HT-29 (cell line): ENCODE measurements at regions not wholly inside any gene's neighbourhood (a gene's known extent, or its start where the extent isn't known, plus 50 kb on each side); places are given as distances from the start of the nearest gene placed in this dataset.

Source experiments
- DNase-seq: peaks from one replicate; pipeline ENCODE4 v3.0.0-alpha.2; 2015; ENCODE audit warnings: low spot score

DNA sequence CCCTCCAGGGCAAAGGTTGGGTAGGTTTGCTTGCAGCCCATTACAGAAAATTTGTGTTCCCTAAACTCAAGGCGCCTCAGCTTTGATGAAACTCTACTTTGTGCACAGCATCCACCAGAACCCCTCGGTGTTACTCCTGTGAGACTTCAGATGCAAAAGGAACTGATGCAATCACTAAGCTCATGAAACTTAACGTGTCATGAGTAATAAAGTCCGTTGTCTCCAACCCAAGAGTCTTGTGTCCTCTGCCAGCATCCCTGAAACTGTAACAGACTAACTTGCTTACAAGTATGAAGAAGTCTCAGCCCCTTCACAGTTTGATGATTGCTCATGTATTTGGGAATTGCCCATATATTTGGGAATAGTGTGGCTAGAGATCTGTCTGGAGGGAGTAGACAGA, 74.8 kb upstream of the MARCHF10 start:
- DNase-seq = no peak

DNA sequence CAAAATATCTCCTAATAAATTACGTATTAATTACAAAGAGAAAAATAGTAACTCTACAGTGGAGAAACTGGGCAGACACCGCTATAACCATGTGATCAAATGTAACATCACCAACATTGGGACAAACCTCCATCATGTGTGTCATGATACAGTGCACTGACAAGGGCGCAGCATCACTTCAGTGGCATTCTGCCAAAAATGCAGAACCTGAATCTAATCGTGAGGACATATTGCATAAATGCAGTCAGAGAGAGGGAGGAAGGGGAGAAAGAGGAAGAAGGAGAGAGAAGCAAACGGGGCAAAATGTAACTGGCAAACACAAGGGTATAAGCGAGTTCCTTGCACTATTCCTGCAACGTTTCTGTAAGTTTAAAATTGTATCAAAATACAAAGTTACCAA, 74.2 kb upstream of the MARCHF10 start:
- no peak for DNase-seq

- no peak for DNase-seq
These were observed 72.0 kb upstream of the MARCHF10 start for GRCh38 chr17:62880120-62880519.

- DNase-seq = no peak
These were observed 68.7 kb upstream of the MARCHF10 start for GRCh38 chr17:62876673-62877405.

- DNase-seq = no peak
These were observed 67.9 kb upstream of the MARCHF10 start for GRCh38 chr17:62876063-62876462.

- DNase-seq = no peak
These were observed 67.2 kb upstream of the MARCHF10 start for GRCh38 chr17:62875296-62875695.

DNA sequence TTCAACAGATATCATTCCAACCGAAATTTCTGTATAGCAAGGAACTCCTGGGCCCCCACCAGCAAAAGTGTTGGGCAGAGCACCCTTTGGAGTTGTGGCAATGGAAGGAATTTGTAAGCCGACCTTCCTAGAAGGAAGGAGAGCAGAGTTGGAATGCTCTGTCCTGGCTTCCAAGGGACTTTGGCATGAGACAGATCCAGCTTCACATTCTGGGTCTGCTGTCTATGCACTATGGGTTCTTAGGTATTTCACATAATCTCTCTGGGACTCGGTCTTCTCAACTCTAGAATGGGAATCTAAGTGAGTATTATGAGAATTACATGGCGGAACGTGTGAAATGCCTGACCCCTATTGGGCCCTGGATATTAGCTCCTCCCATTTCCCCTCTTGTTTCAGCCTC, 63.2 kb upstream of the MARCHF10 start:
- DNase-seq = no peak

- no peak for DNase-seq
These were observed 62.4 kb upstream of the MARCHF10 start for GRCh38 chr17:62870552-62870971.

DNA sequence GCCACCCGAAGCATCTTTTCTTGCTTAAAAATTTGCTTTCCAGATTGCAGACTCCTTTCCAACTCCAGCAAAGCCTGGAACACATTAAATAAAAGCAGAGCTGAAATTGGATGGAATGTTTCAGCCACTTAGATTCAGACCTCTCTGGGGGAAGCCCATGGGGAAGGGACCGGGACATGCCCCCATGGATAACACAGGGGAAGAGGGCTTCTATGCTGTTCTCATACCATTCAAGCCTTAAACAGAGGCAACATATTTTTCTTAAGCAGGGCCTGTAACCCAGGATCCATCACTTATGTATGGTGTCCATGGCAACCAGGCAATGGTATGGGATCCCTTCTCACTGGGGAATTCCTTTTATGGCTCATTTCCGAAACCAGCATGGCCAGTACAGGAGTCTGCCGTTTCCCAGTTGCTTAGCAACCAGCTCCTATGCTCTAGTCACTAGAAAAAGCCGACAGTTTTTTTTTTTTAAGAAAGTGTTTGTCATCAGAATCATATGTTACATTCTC, 62.0 kb upstream of the MARCHF10 start:
- peak; percentile 28 for DNase-seq

DNA sequence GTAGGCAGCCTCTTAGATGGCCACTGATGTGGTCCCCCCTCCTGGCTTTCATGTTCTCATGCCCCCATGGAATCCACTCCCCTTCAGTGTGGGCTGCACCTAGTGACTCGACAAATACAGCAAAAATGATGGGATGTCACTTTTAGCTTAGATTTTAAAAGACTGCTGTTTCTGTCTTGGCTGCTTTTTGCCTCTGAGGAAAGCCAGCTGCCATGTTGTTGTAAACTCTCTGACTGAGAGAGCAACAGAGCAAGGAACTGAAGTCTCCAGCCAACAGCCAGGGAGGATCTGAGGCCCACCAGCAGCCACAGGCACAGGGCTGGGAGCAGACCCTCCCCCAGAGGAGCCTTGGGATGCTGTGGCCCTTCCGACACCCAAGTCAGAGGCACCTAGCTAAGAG, 60.6 kb upstream of the MARCHF10 start:
- DNase-seq = no peak

DNA sequence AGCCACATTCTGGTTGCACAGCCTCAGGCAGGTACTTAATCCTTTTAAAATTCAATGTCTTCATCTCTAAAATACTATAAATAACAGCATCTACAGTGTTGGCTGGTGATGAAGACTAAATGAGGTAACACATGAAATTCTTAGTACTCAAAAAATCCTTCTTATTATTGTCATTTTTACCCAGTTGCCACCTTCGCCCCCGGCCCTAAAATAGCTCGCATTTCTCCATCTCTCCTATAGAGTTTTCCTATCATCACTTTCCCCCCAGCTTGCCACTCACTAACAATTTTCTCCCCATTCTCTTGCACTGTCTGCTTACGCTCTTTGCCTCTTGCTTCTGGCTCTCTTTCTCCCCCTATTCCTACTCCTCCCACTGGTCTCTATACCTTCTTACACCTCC, 59.9 kb upstream of the MARCHF10 start:
- no peak for DNase-seq

DNA sequence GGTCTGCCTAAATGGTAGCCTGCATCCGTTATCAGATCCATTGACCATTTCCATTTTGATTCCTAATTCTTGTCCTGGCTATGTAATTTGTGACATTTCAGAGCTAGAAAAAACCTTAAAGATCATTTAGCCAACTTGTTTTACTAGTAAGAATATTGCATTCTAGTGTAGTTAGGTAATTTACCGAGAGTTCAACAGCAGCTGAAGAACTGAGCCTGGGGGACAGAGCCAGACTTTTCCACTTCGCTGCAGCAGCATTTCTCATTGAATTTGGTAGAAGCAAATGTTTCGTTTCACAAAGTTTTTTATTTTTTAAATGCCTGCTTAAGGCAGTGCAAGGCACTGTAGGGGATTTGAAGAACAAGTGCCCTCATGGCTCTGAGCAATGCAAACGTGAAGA, 59.2 kb upstream of the MARCHF10 start:
- DNase-seq = no peak

DNA sequence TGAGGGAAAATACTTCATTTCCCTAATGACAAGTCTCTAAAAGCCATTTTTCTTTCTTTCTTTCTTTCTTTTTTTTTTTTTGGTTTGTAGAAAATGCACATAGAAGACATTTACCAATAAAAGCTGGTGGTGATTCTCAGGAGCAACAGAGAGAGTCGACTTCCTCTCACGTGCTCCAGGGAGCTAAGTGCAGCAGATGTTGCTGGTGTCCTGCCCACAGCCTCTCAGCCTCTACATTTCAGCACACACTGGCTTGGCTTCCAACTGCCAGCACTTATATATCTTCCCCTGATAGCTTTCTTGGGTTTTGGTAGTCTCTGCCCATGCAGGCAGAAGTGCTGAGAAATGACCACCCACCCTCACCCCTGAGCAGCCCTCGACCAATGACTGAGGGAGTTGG, 58.4 kb upstream of the MARCHF10 start:
- DNase-seq = no peak

- DNase-seq = no peak
These were observed 57.5 kb upstream of the MARCHF10 start for GRCh38 chr17:62865586-62865985.

DNA sequence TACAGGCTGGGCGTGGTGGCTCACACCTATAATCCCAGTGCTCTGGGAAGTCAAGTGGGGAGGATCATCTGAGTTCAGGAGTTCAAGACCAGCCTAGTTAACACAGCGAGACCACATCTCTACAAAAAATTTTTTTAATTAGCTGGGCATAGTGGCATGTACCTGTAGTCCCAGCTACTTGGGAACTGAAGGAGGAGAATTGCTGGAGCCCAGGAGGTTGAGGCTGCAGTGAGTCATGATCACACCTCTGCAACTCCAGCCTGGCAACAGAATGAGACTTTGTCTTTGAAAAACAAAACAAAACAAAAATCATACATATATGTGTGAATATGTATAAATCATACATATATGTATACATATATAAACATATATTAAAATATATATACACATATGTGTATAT, 54.1 kb upstream of the MARCHF10 start:
- DNase-seq = no peak

DNA sequence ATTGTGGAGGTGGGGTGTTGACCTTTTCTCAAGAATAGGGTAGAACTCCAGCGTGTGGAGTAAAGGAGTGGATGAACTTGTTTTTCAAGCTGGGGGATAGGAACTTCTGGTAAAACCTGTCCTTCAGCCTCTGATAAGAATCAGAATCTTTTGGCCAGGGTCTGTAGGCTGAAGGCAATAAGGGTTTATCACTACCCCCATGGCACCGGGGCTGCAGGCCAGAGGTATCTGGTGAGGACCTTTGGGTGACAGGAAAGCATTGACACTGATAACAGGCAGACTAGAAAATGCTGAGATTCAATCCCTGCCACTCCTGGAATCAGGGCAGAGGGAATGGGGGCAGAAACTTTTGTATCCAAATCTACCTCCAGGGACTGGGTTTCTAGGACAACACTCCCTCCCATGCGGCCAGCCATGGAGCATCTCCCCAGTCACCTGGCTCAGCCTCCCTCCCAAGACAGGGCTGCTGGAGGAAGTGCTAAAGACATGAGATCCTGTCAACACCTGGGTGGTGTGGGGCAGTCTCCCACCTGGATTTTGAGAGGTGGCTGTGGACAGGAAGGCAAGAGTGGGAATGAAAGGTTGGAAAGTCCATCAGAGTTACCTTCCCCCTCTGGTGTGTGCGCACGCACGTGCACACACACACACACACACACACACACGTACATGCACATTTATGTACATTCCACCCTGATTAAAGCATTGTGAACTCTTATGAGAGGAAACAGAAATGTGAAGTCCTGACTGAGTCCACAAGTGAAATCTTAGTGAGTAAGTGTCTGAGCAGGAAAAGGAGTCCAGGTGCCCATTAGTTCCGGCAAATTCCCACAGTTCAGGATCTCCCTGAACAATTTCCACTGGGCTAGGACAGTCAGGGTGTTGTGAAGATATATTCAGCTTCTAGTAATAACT, 53.1 kb upstream of the MARCHF10 start:
- DNase-seq = peak; percentile 76

DNA sequence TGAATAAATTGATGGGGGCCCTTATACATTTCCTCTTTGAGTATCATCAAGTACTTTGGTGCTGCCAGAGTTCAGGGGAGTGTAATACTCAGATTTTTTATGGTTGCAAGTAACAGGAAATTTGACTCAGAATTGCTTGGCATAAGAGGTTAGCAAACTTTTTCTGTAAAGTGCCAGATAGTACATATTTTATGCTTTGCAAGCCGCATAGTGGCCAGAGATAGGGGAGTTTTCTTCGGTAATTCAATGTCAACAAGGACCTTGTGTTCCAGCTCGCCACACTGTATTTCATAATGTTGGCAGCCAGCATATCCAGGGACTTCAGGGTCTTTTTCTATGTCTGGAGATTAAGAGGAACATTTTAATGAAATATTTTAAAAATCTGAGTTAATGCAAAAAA, 51.0 kb upstream of the MARCHF10 start:
- DNase-seq = no peak
